WTC11 (cell line): ENCODE measurements at regions not wholly inside any gene's neighbourhood (a gene's known extent, or its start where the extent isn't known, plus 50 kb on each side); places are given as distances from the start of the nearest gene placed in this dataset.

Experiments
- ATF6 ChIP-seq: sonication (generic); formaldehyde crosslinking; IDR thresholded peaks from 2 replicates; pipeline ENCODE4 v1.8.1; 2023; ENCODE audit warnings: mild to moderate bottlenecking, missing genetic modification reagents
- CTCF ChIP-seq: fragments of 200-600 bp; IDR thresholded peaks from 2 replicates; pipeline ENCODE4 v1.8.0; 2022; ENCODE audit warnings: antibody characterized with exemption
- JUN ChIP-seq: sonication (generic); formaldehyde crosslinking; IDR thresholded peaks from 2 replicates; pipeline ENCODE4 v1.8.0; 2023; ENCODE audit warnings: mild to moderate bottlenecking, missing genetic modification reagents
- MAX ChIP-seq: sonication (generic); formaldehyde crosslinking; IDR thresholded peaks from 2 replicates; pipeline ENCODE4 v1.8.0; 2022; ENCODE audit warnings: mild to moderate bottlenecking, missing genetic modification reagents
- NR1H2 ChIP-seq: sonication (generic); formaldehyde crosslinking; IDR thresholded peaks from 2 replicates; pipeline ENCODE4 v1.9.0; 2021; ENCODE audit warnings: mild to moderate bottlenecking, moderate library complexity, missing genetic modification reagents
- NR3C1 ChIP-seq: sonication (generic); formaldehyde crosslinking; conservative IDR thresholded peaks from 2 replicates; pipeline ENCODE4 v1.8.1; 2023; ENCODE audit warnings: low read depth, mild to moderate bottlenecking, missing genetic modification reagents
- ZNF138 ChIP-seq: sonication (generic); formaldehyde crosslinking; conservative IDR thresholded peaks from 2 replicates; pipeline ENCODE4 v1.8.1; 2022; ENCODE audit warnings: mild to moderate bottlenecking, moderate library complexity, missing genetic modification reagents

GRCh38 chr21:45347048-45347711 is 57.8 kb upstream of the COL18A1 start:
- no peak for TF ChIP-seq ATF6 (CRISPR knock-in tag)
- TF ChIP-seq NR3C1 (CRISPR knock-in tag), result no peak
- TF ChIP-seq CTCF, result no peak
- TF ChIP-seq ZNF138 (CRISPR knock-in tag), result no peak
- TF ChIP-seq NR1H2 (CRISPR knock-in tag), result no peak
- TF ChIP-seq MAX (CRISPR knock-in tag), result peak; percentile 53; the same call in 1 of the 2 replicates
- no peak for TF ChIP-seq JUN (CRISPR knock-in tag)
